Caco-2 (cell line): ENCODE measurements at regions not wholly inside any gene's neighbourhood (a gene's known extent, or its start where the extent isn't known, plus 50 kb on each side); places are given as distances from the start of the nearest gene placed in this dataset.

Experiments
- BruUV-seq: library from RNA; stranded (reverse); fragments of 400-500 nt; replicated peaks from 2 replicates; lab custom pipeline; 2021; lab: Mats Ljungman, UMichigan
- CTCF ChIA-PET: fragments of 300-600 bp; sonication (Branson Sonifier 250); formaldehyde crosslinking; loops from one replicate; lab custom pipeline; 2022; ENCODE audit warnings: antibody characterized with exemption; lab: Charles Lee
- POLR2A ChIA-PET: fragments of 300-600 bp; sonication (Branson Sonifier 250); formaldehyde crosslinking; loops from one replicate; lab custom pipeline; 2022; ENCODE audit warnings: antibody characterized with exemption; lab: Charles Lee
- DNase-seq, 2 experiments: peaks; one replicate each; pipeline versions ENCODE4 v3.0.0 to v3.0.0-alpha.2; 2020 to 2022
- H3K27me3 ChIP-seq: replicated peaks from 2 replicates; pipeline ENCODE4 v1.6.0; 2011; ENCODE audit warnings: low read length; ENCODE audit not compliant: control insufficient read depth, insufficient read depth
- H3K36me3 ChIP-seq: 2 replicates; pipeline ENCODE4 v1.5.1; 2011; ENCODE audit warnings: low read length; ENCODE audit not compliant: control insufficient read depth, insufficient read depth
- H3K4me1 ChIP-seq: fragments of 250-450 bp; sonication (Bioruptor Pico); 2 replicates; pipeline ENCODE4 v1.5.1; 2020; ENCODE audit warnings: mild to moderate bottlenecking
- H3K4me3 ChIP-seq: 2 replicates; pipeline ENCODE4 v1.5.1; 2011; ENCODE audit warnings: low read depth, mild to moderate bottlenecking, control low read depth, low read length
- H3K9me3 ChIP-seq: fragments of 250-450 bp; sonication (Bioruptor Pico); 2 replicates; pipeline ENCODE4 v1.5.1; 2020; ENCODE audit warnings: mild to moderate bottlenecking, moderate library complexity
- H3K27ac Mint-ChIP-seq: one replicate; pipeline ENCODE4 v1.8.0; 2022; ENCODE audit warnings: mixed read lengths; ENCODE audit not compliant: unreplicated experiment
- H3K27me3 Mint-ChIP-seq: one replicate; pipeline ENCODE4 v1.8.0; 2022; ENCODE audit warnings: mixed read lengths; ENCODE audit not compliant: insufficient read depth, unreplicated experiment
- H3K36me3 Mint-ChIP-seq: one replicate; pipeline ENCODE4 v1.8.0; 2022; ENCODE audit warnings: mild to moderate bottlenecking, mixed read lengths; ENCODE audit not compliant: insufficient read depth, unreplicated experiment
- H3K4me1 Mint-ChIP-seq: one replicate; pipeline ENCODE4 v1.8.0; 2022; ENCODE audit warnings: low read depth, mixed read lengths; ENCODE audit not compliant: unreplicated experiment
- H3K4me3 Mint-ChIP-seq: one replicate; pipeline ENCODE4 v1.8.0; 2022; ENCODE audit warnings: mild to moderate bottlenecking, moderate library complexity, mixed read lengths; ENCODE audit not compliant: unreplicated experiment
- H3K9me3 Mint-ChIP-seq: one replicate; pipeline ENCODE4 v1.8.0; 2022; ENCODE audit warnings: mixed read lengths; ENCODE audit not compliant: unreplicated experiment
- CTCF ChIP-seq, 2 experiments: fragments of 200-600 bp in 1 of 2; IDR thresholded peaks; 1 replicate in 1 of 2; 2 replicates in 1 of 2; pipeline versions ENCODE4 v1.5.1 to v1.8.0; 2011 to 2022; ENCODE audit warnings: antibody characterized with exemption in 1 of 2, control low read depth in 1 of 2, inconsistent platforms in 1 of 2, low read depth in 1 of 2, low read length in 1 of 2, mild to moderate bottlenecking in 1 of 2, moderate library complexity in 1 of 2; ENCODE audit not compliant: insufficient read depth in 1 of 2, severe bottlenecking in 1 of 2, unreplicated experiment in 1 of 2
- intact Hi-C: fragments of 100-400 bp; cut with micrococcal nuclease; formaldehyde crosslinking; loops from one replicate; pipeline ENCODE4 v1.10.0; 2022; ENCODE audit not compliant: unreplicated experiment

- DNase-seq, result no peak
- H3K4me3 Mint-ChIP-seq, result no peak overlapping the region
- intact Hi-C loops, result no loop called here
- no peak overlapping the region for H3K4me3 ChIP-seq
- no peaks in the 10 kb centered on the region for H3K9me3 ChIP-seq
- BruUV-seq, result no TSS peak
- no peaks in the 10 kb centered on the region for H3K36me3 Mint-ChIP-seq
- peaks cover 5% of the 10 kb centered on the region; the same call in 1 of the 2 replicates for H3K4me1 ChIP-seq
- H3K36me3 ChIP-seq, result no peaks in the 10 kb centered on the region
- CTCF ChIA-PET, result interaction anchor here (0.6 kb wide), 2 partner anchors 89 to 116 kb away, joined by 3 to 7 read pairs; no protein-coding TSS in a partner anchor
- H3K9me3 Mint-ChIP-seq, result no peaks in the 10 kb centered on the region
- no peak overlapping the region for H3K27ac Mint-ChIP-seq
- H3K27me3 ChIP-seq, result no peaks in the 10 kb centered on the region
- TF ChIP-seq CTCF (IDR thresholded peaks at IDR 0.05; ENCODE audit: insufficient read depth in 1 of 2, low read depth in 1 of 2, low read length in 1 of 2, severe bottlenecking in 1 of 2, unreplicated experiment in 1 of 2), result no peak
- H3K27me3 Mint-ChIP-seq, result no peaks in the 10 kb centered on the region
- POLR2A ChIA-PET, result no interaction called here
- no peaks in the 10 kb centered on the region for H3K4me1 Mint-ChIP-seq
Measured at GRCh38 chr4:163638909-163639308, 144.4 kb downstream of the TMA16 start.

GRCh38 chr4:163649557-163650091 is 155.1 kb downstream of the TMA16 start:
- intact Hi-C loops, result no loop called here
- Mint-ChIP-seq H3K9me3 (peaks cover 30% of the 10 kb centered on the region), H3K27ac (no peak overlapping the region), H3K27me3 (no peaks in the 10 kb centered on the region), H3K4me1 (no peaks in the 10 kb centered on the region), H3K4me3 (no peak overlapping the region), H3K36me3 (no peaks in the 10 kb centered on the region)
- no TSS peak for BruUV-seq
- Histone ChIP-seq H3K4me1 (no peaks in the 10 kb centered on the region), H3K4me3 (no peak overlapping the region), H3K36me3 (no peaks in the 10 kb centered on the region), H3K27me3 (no peaks in the 10 kb centered on the region), H3K9me3 (peaks cover 4% of the 10 kb centered on the region; the same call in 1 of the 2 replicates)
- ChIA-PET POLR2A (no interaction called here), CTCF (interaction anchor here (0.7 kb wide), 1 partner anchor 156 kb away, joined by 3 read pairs; no protein-coding TSS in a partner anchor)
- DNase-seq, result no peak
- TF ChIP-seq CTCF (IDR thresholded peaks at IDR 0.05; ENCODE audit: insufficient read depth in 1 of 2, low read depth in 1 of 2, low read length in 1 of 2, severe bottlenecking in 1 of 2, unreplicated experiment in 1 of 2), result no peak

- CTCF ChIA-PET, result no interaction called here
- H3K36me3 Mint-ChIP-seq, result no peaks in the 10 kb centered on the region
- peaks cover 11% of the 10 kb centered on the region for H3K9me3 Mint-ChIP-seq
Measured at GRCh38 chr4:163651761-163652160, 157.3 kb downstream of the TMA16 start.

More at GRCh38 chr4:163651761-163652160, 157.3 kb downstream of the TMA16 start:
- no peak for DNase-seq
- Mint-ChIP-seq H3K4me1 (no peaks in the 10 kb centered on the region), H3K27me3 (no peaks in the 10 kb centered on the region), H3K27ac (no peak overlapping the region), H3K4me3 (no peak overlapping the region)
- BruUV-seq, result no TSS peak
- H3K36me3 ChIP-seq, result no peaks in the 10 kb centered on the region
- H3K9me3 ChIP-seq, result no peaks in the 10 kb centered on the region
- no peaks in the 10 kb centered on the region for H3K4me1 ChIP-seq
- intact Hi-C loops, result no loop called here
- POLR2A ChIA-PET, result no interaction called here
- H3K4me3 ChIP-seq, result no peak overlapping the region
- no peak for TF ChIP-seq CTCF (IDR thresholded peaks at IDR 0.05; ENCODE audit: insufficient read depth in 1 of 2, low read depth in 1 of 2, low read length in 1 of 2, severe bottlenecking in 1 of 2, unreplicated experiment in 1 of 2)
- no peaks in the 10 kb centered on the region for H3K27me3 ChIP-seq
